Stimulated activated naive CD8-positive, alpha-beta T cell treated with anti-CD3 and anti-CD28 coated beads, Interleukin-15, amount 100 ng/mL, for 72 hours (primary cell): ENCODE measurements at regions not wholly inside any gene's neighbourhood (a gene's known extent, or its start where the extent isn't known, plus 50 kb on each side); places are given as distances from the start of the nearest gene placed in this dataset.
"Not testable (repeated sequence)": the region's sequence is repeated elsewhere in the genome, so short reads cannot be mapped to it uniquely, and the experiment has no call there.

Experiments used
- ATAC-seq: fragments of 150-1000 bp; cut with Tn5 transposase; 2 replicates; pipeline ENCODE4 v1.10.0; 2021; ENCODE audit warnings: mild to moderate bottlenecking, moderate library complexity
- DNase-seq, 2 donors: peaks; one replicate each; pipeline ENCODE4 v3.0.0; 2021 to 2022
- H3K27ac Mint-ChIP-seq, 2 donors: one replicate each; pipeline ENCODE4 v1.8.0; 2022; ENCODE audit warnings: mild to moderate bottlenecking in 2 of 2, mixed read lengths in 2 of 2, moderate library complexity in 2 of 2
- H3K27me3 Mint-ChIP-seq: one replicate; pipeline ENCODE4 v1.8.0; 2022; ENCODE audit warnings: mixed read lengths
- H3K4me1 Mint-ChIP-seq: one replicate; pipeline ENCODE4 v1.8.0; 2022; ENCODE audit warnings: mild to moderate bottlenecking, mixed read lengths
- H3K4me3 Mint-ChIP-seq, 2 donors: one replicate each; pipeline ENCODE4 v1.8.0; 2022; ENCODE audit warnings: mild to moderate bottlenecking in 2 of 2, mixed read lengths in 2 of 2, moderate library complexity in 1 of 2
- H3K9me3 Mint-ChIP-seq, 2 donors: one replicate each; pipeline ENCODE4 v1.8.0; 2022; ENCODE audit warnings: mixed read lengths in 2 of 2

- DNase-seq (no peak), ATAC-seq (no peak)
- H3K27me3 Mint-ChIP-seq: no peaks in the 10 kb centered on the region
- no peak overlapping the region for H3K27ac Mint-ChIP-seq
- H3K9me3 Mint-ChIP-seq: no peaks in the 10 kb centered on the region
- no peak overlapping the region for H3K4me3 Mint-ChIP-seq
- H3K4me1 Mint-ChIP-seq: no peaks in the 10 kb centered on the region
Observed at GRCh38 chr2:210730672-210731071, 174.3 kb downstream of the CPS1 start.

- not testable (repeated sequence) for H3K9me3 Mint-ChIP-seq, H3K27me3 Mint-ChIP-seq, H3K4me1 Mint-ChIP-seq, H3K27ac Mint-ChIP-seq, H3K4me3 Mint-ChIP-seq, DNase-seq, ATAC-seq
Observed at GRCh38 chr2:210746826-210747225, 190.4 kb downstream of the CPS1 start.

- no peaks in the 10 kb centered on the region for H3K4me1 Mint-ChIP-seq
- no peak for ATAC-seq
- DNase-seq: no peak
- H3K27me3 Mint-ChIP-seq: no peaks in the 10 kb centered on the region
- no peaks in the 10 kb centered on the region for H3K9me3 Mint-ChIP-seq
- no peak overlapping the region for H3K4me3 Mint-ChIP-seq
- H3K27ac Mint-ChIP-seq: no peak overlapping the region
Observed at GRCh38 chr2:210752532-210752931, 196.1 kb downstream of the CPS1 start.

- H3K4me3 Mint-ChIP-seq: no peak overlapping the region
- no peaks in the 10 kb centered on the region for H3K4me1 Mint-ChIP-seq
- no peak overlapping the region for H3K27ac Mint-ChIP-seq
- no peak for ATAC-seq
- H3K27me3 Mint-ChIP-seq: no peaks in the 10 kb centered on the region
- no peak for DNase-seq
- H3K9me3 Mint-ChIP-seq: no peaks in the 10 kb centered on the region
Observed at GRCh38 chr2:210753386-210753785, 197.0 kb downstream of the CPS1 start.

GRCh38 chr2:210756855-210757254, 200.5 kb downstream of the CPS1 start:
- H3K27ac Mint-ChIP-seq: no peak overlapping the region
- ATAC-seq (no peak), DNase-seq (no peak)
- no peak overlapping the region for H3K4me3 Mint-ChIP-seq
- H3K9me3 Mint-ChIP-seq: no peaks in the 10 kb centered on the region
- no peaks in the 10 kb centered on the region for H3K4me1 Mint-ChIP-seq
- H3K27me3 Mint-ChIP-seq: no peaks in the 10 kb centered on the region

- ATAC-seq (peak; percentile 26), DNase-seq (no peak)
- no peaks in the 10 kb centered on the region for H3K27me3 Mint-ChIP-seq
- peaks cover 5 to 7% of the 10 kb centered on the region in 2 donors for H3K9me3 Mint-ChIP-seq
- H3K4me1 Mint-ChIP-seq: no peaks in the 10 kb centered on the region
- no peak overlapping the region for H3K27ac Mint-ChIP-seq
- no peak overlapping the region for H3K4me3 Mint-ChIP-seq
Observed at GRCh38 chr2:210762604-210763588, 206.5 kb downstream of the CPS1 start.

- Mint-ChIP-seq H3K9me3 (peaks cover 10 to 16% of the 10 kb centered on the region in 2 donors), H3K4me1 (no peaks in the 10 kb centered on the region), H3K27me3 (no peaks in the 10 kb centered on the region), H3K27ac (no peak overlapping the region), H3K4me3 (no peak overlapping the region)
- DNase-seq (no peak), ATAC-seq (no peak)
Observed at GRCh38 chr2:210768329-210768910, 212.0 kb downstream of the CPS1 start.

GRCh38 chr2:210776756-210777155, 220.4 kb downstream of the CPS1 start:
- ATAC-seq: no peak
- H3K27ac Mint-ChIP-seq: no peak overlapping the region

GRCh38 chr2:210782222-210782621, 225.8 kb downstream of the CPS1 start:
- H3K27me3 Mint-ChIP-seq: no peaks in the 10 kb centered on the region
- no peak overlapping the region for H3K27ac Mint-ChIP-seq
- DNase-seq (no peak), ATAC-seq (no peak)
- peaks cover 0 to 10% of the 10 kb centered on the region in 2 donors for H3K9me3 Mint-ChIP-seq
- no peak overlapping the region for H3K4me3 Mint-ChIP-seq
- no peaks in the 10 kb centered on the region for H3K4me1 Mint-ChIP-seq

More at GRCh38 chr2:210776756-210777155, 220.4 kb downstream of the CPS1 start:
- Mint-ChIP-seq H3K4me3 (no peak overlapping the region), H3K4me1 (no peaks in the 10 kb centered on the region), H3K27me3 (no peaks in the 10 kb centered on the region), H3K9me3 (peaks cover 10 to 11% of the 10 kb centered on the region in 2 donors)
- DNase-seq: no peak

- not testable (repeated sequence) for H3K27me3 Mint-ChIP-seq, DNase-seq, H3K4me3 Mint-ChIP-seq, H3K27ac Mint-ChIP-seq, H3K9me3 Mint-ChIP-seq, ATAC-seq, H3K4me1 Mint-ChIP-seq
Observed at GRCh38 chr2:210787831-210788230, 231.4 kb downstream of the CPS1 start.

GRCh38 chr2:210792000-210792399, 235.6 kb downstream of the CPS1 start:
- no peak overlapping the region for H3K27ac Mint-ChIP-seq
- DNase-seq (no peak), ATAC-seq (peak; percentile 49)
- no peak overlapping the region for H3K4me3 Mint-ChIP-seq
- no peaks in the 10 kb centered on the region for H3K9me3 Mint-ChIP-seq
- no peaks in the 10 kb centered on the region for H3K4me1 Mint-ChIP-seq
- no peaks in the 10 kb centered on the region for H3K27me3 Mint-ChIP-seq

GRCh38 chr2:210795506-210795905, 239.1 kb downstream of the CPS1 start:
- Mint-ChIP-seq H3K4me3 (no peak overlapping the region), H3K27me3 (no peaks in the 10 kb centered on the region), H3K9me3 (no peaks in the 10 kb centered on the region), H3K4me1 (no peaks in the 10 kb centered on the region), H3K27ac (no peak overlapping the region)
- ATAC-seq (no peak), DNase-seq (no peak)

- Mint-ChIP-seq H3K9me3 (no peaks in the 10 kb centered on the region), H3K27ac (no peak overlapping the region), H3K4me3 (no peak overlapping the region), H3K4me1 (no peaks in the 10 kb centered on the region), H3K27me3 (no peaks in the 10 kb centered on the region)
- ATAC-seq: no peak
- no peak for DNase-seq
Observed at GRCh38 chr2:210798180-210798579, 241.8 kb downstream of the CPS1 start.

GRCh38 chr2:210814251-210815025, 258.0 kb downstream of the CPS1 start:
- peaks cover 5 to 13% of the 10 kb centered on the region in 2 donors for H3K9me3 Mint-ChIP-seq
- no peak overlapping the region for H3K27ac Mint-ChIP-seq
- H3K4me3 Mint-ChIP-seq: no peak overlapping the region
- H3K27me3 Mint-ChIP-seq: no peaks in the 10 kb centered on the region
- ATAC-seq (no peak), DNase-seq (no peak)
- H3K4me1 Mint-ChIP-seq: no peaks in the 10 kb centered on the region

GRCh38 chr2:210816769-210817168, 260.4 kb downstream of the CPS1 start:
- Mint-ChIP-seq H3K27me3 (no peaks in the 10 kb centered on the region), H3K9me3 (peaks cover 0 to 1% of the 10 kb centered on the region in 2 donors), H3K4me3 (no peak overlapping the region), H3K27ac (no peak overlapping the region), H3K4me1 (no peaks in the 10 kb centered on the region)
- DNase-seq (no peak), ATAC-seq (no peak)

GRCh38 chr2:210818473-210818872, 262.1 kb downstream of the CPS1 start:
- no peaks in the 10 kb centered on the region for H3K4me1 Mint-ChIP-seq
- no peak overlapping the region for H3K27ac Mint-ChIP-seq
- no peak for ATAC-seq
- no peaks in the 10 kb centered on the region for H3K27me3 Mint-ChIP-seq
- no peaks in the 10 kb centered on the region for H3K9me3 Mint-ChIP-seq
- no peak overlapping the region for H3K4me3 Mint-ChIP-seq
- DNase-seq: no peak
